ENCODE measurements at regions not wholly inside any gene's neighbourhood (a gene's known extent, or its start where the extent isn't known, plus 50 kb on each side); places are given as distances from the start of the nearest gene placed in this dataset.

DNA sequence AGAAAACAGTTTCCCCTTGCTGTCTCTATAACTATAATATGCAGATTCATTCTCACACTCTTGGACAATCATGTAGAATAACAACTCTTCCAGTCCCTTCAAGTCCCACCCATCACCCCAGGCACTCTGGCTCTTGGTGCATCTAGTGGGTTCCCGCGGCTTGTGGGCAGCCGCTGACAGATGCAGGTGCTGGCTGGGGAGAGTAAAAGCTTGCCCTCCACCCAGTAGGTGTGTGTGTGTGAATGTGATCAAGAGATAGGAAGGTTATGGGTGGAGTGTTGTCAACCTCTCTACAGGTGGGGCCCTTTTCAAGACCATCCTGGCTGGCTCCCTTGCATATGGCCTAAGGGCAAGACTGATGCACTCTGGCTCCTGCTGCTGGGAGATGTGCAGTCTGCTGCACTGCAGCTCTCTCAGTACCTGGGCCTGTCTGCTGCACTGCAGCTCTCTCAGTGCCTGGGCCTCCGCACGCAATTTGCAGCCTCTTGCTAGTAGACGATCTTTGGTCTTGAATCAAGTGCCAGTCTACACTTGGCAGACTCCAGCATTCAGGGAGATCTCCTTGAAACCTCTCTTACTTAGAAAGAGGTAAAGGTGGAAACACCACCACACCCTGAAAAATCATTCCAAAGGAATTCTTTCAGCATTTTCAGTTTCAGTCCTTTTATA lies 189.7 kb upstream of the GDNF start:
- DNase-seq = no peak

DNA sequence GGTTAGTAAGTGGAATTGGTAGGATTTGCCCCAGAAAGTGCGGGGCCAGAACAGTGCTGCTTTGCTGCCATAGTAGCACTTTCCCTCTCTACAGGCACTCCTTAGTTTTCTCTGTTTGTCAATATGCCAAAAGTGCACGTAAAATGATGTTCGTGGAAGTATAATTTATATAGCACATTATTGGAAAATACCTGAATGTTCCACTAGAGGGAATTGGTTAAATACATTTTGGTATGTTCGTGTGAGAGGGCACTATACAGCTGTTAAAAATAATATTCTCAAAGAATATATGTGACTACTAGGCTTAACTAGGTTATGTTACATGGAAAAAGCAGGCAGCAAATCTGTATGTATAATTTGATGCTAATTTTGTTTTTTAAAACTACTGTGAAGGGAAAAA lies 184.0 kb upstream of the GDNF start:
- no peak for DNase-seq

DNA sequence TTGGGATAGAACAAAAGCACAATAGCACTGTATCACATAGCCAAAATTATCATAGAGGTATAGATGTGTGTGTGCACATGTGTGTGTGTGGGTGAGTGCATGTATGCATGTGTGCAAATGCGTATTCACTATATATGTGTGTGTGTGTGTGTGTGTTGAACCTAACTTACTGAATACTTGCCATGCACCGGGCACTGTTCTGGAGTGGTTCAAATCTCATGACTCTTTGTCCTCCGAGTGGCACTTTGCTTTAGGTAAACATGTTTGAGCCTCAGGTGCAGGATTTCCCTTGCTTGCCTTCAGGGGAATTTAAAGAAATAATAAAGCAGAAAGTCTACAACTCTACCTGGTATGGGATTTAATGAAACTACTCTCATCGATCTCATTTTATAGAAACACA lies 183.5 kb upstream of the GDNF start:
- DNase-seq = no peak

DNA sequence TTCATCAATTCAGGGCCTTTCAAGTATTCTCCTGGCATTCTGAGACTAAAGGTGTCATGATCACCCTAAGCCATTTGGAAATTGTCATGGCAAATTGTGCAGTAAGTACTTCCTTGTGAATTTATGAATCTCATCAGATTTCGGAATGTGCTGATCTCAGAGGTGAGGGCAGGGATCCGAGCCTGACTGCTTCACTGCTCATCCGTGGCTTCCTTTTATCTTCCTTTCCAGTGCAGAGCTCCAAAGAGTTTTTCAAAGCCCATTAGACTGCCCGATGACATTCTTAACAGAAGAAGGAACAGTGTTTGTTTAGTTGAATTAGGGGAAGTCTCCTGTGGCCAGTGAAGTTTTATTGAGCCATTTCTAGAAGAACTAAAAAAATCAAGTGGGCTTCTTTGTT lies 182.8 kb upstream of the GDNF start:
- DNase-seq = no peak

- DNase-seq = no peak
Measured at GRCh38 chr5:38018016-38018415, 178.2 kb upstream of the GDNF start.

GRCh38 chr5:38013107-38013506 lies 173.3 kb upstream of the GDNF start:
- DNase-seq = no peak

DNA sequence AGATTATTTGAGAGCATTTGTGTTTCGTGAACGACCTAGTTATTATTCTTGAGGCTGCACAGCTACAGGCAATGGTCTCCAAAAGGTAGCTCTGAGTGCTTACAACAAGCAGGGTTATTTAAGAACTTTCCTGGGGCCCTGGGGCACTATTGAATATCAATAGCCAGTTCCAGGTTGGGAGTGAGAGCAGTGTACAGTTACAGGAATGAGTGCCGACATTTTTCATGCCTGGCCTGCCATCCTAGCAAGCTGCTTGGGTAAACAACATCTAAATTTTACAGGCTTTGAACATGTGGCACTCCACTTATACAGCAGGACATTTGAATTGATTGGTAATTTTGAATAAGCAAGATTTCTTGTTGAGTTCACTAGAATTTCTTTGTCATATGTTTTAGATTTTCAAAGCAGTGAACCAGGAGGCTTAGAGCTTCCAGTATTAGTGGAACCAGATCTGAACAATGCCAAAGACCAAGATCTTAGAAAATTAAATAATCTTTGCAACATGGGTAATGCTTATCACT lies 171.9 kb upstream of the GDNF start:
- no peak for DNase-seq

DNA sequence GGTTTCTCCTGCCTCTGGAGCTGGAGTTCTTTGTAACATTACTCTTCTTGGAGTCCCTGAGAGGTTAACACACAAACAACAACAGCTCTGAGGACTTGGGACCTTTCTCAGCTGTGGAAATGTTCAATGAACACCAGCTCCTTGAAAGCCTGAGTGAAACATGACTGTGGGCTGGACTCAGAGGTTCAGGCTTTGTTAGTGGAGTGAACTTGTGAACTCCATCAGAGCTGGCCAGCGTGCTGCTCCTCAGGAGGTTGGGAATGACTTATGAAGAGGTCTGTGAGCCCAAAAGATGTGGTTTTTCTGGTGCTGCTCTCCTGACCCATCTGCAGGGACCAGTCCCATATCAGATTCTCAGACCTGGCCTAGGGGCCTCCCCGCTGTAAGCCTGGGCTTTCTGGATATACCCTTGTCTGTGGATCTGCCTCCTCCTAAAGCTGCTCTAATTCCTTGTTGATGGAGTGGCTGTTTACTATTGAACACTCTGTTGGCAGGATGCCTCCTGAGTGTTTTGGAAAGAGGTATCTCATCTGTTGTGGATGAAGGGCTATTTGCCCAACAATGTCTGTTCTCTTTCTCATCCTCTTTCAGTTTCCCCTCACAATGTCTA lies 170.0 kb upstream of the GDNF start:
- no peak for DNase-seq

DNA sequence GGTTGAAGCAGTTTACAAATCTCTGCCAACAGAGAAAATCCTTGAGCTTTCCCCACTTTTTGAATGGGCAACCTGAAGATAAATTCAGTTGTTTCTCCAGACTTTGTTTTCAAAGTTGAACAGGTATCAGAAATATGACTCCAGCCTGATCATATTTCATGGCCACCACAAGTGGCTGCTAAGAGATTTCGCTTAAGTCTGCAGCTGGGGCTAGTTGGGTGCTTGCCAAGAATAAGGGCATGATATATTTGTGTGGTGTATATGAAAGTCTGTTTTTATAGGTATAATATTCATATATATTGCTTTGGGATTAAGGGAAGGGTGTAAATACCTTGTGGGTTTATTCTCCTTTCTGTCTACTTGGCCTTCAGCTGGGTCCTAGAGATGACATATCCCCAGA lies 168.4 kb upstream of the GDNF start:
- DNase-seq = no peak

GRCh38 chr5:37999593-37999992 lies 159.8 kb upstream of the GDNF start:
- DNase-seq = no peak

DNA sequence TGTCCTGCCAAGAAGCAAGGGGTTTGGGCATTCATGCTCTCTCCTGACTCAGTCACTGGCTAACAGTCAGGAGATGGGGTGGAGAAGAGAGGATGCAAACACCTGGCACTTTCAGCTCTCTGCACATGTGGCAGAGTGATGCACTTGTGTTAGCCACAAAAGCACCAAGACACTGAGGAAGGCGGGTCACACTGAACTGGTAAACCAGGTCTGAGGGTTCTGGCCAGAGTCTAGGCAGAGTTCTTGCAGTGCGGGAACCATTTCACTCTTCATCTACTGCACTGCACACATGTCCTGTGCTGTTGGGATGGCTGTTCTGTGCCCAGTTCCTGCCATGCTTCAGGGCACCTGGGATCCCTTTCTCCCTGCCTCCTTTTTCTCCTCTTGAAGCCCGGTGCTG lies 157.1 kb upstream of the GDNF start:
- DNase-seq = no peak

DNA sequence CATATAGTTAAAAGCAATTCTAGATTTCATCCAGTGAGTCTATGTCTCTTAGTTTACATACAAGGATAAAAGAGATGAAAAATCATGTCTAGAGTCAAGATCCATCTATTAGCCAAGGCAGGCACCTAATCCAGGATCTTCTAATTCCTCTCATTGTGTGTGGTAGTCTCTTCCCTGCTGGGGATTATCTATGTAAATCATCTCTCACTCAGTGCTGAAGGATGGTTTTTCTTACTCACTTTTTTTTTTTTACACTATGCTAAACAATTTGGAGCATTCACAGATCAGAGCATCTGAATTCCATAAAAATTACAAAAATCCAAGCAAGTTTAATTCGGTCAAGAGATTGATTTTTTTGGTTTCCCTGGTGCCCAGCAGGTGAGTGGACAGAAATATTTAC lies 154.9 kb upstream of the GDNF start:
- DNase-seq = no peak

- DNase-seq = no peak
Measured at GRCh38 chr5:37991301-37992299, 151.8 kb upstream of the GDNF start.

DNA sequence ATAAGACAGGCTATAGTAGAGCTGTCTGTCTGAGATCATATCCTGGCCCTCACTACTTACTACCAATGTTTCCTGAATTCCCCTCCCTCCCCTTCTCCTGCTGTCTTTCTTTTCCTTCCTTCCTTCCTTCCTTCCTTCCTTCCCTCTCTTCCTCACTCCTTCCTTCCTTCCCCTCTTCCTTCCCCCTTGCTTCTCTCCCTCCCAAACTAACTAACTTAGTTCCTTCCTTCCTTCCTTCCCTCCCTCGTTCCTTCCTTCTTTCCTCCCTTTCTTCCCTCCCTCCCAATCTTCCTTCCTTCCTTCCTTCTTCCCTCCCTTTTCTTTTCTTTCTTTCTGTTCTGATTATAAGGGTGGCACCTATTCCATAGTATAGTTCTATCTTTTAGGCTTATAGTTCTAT lies 150.0 kb upstream of the GDNF start:
- DNase-seq = no peak

GRCh38 chr5:37988454-37989046 lies 148.7 kb upstream of the GDNF start:
- DNase-seq = no peak

DNA sequence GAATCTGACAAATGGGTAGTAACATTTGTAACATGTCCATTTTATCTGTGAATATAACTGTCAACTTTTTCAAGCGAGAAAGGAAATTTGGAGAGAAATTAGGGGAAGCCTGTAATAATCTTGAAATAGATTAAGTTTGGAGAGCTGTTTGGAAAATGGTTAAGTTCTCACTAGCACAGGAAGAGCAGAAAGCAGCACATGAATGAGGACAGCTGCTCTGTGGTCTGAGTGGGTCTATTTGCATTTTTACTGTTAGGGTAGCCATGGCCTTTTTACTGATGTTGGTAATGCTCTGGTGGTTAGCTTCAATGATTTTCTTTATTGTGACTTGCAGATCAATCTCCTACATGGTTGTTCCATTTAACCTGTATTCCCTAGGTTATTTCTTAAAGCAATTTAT lies 144.5 kb upstream of the GDNF start:
- DNase-seq = no peak

GRCh38 chr5:37983463-37983862 lies 143.6 kb upstream of the GDNF start:
- no peak for DNase-seq

GRCh38 chr5:37979559-37979958 lies 139.7 kb upstream of the GDNF start:
- DNase-seq = no peak

DNA sequence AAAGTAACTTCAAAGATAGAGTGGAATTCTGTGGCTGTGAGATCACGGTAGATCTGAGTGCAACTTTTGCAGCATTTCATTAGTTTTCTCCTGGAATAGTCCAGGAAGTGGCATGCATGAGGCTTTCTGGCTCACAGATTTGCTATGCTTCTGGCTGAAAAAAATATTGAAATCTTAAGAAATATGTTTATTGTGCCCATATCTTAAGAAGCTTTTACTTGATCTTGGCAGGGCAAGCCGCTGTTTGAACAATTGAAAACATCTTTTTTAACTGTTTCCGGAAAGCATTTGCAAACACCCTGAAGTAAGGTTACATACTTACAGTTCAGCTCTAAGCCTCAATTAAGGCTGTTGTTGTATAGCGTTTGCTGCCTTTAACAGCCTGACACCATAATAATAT lies 135.7 kb upstream of the GDNF start:
- no peak for DNase-seq

- no peak for DNase-seq
Measured at GRCh38 chr5:37971483-37972024, 131.7 kb upstream of the GDNF start.

GRCh38 chr5:37966871-37967270 lies 127.0 kb upstream of the GDNF start:
- DNase-seq = no peak

DNA sequence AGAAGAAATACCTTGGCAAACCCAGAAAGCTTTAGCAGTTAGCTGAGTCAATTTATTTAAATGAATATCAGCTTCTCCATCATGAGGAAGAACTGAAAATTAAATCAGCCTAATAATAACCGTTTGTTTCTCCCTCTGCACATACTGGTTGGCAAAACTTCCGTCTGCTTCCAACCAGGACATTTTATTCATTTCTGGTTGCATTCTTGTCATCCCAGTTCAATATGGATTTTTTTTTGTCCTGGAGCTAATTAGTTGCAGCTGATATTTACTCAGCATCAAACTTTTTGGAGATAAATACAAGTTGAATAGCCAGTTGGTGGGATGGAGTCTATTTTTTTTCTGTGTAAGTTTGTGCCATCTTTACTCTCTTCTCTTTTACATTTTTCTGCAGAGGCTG lies 126.5 kb upstream of the GDNF start:
- no peak for DNase-seq
